Upper lobe of left lung (tissue), 6 donors: ENCODE measurements at regions not wholly inside any gene's neighbourhood (a gene's known extent, or its start where the extent isn't known, plus 50 kb on each side); places are given as distances from the start of the nearest gene placed in this dataset.

Source experiments
- ATAC-seq, 2 donors: fragments of 200-7000 bp; cut with Tn5 transposase; one replicate each; pipeline ENCODE4 v1.9.1; 2022; ENCODE audit warnings: mild to moderate bottlenecking in 2 of 2, moderate library complexity in 2 of 2; ENCODE audit not compliant: low FRiP score in 2 of 2
- DNase-seq, 2 donors: peaks; one replicate each; pipeline ENCODE4 v3.0.0-alpha.2; 2019 to 2020
- H3K27ac ChIP-seq, 4 donors: fragments of 200-600 bp; sonication (generic); one replicate each; pipeline ENCODE4 v1.5.1; 2016 to 2019
- H3K27me3 ChIP-seq, 4 donors: fragments of 200-600 bp; sonication (generic); one replicate each; pipeline ENCODE4 v1.5.1; 2017 to 2019
- H3K36me3 ChIP-seq, 4 donors: fragments of 200-600 bp; sonication (generic); one replicate each; pipeline ENCODE4 v1.5.1; 2016 to 2019
- H3K4me1 ChIP-seq, 4 donors: fragments of 200-600 bp; sonication (generic); one replicate each; pipeline ENCODE4 v1.5.1; 2018 to 2019
- H3K4me3 ChIP-seq, 4 donors: fragments of 200-600 bp; sonication (generic); one replicate each; pipeline ENCODE4 v1.5.1; 2017 to 2019; ENCODE audit warnings: mild to moderate bottlenecking in 2 of 4, moderate library complexity in 1 of 4
- H3K9me3 ChIP-seq, 4 donors: fragments of 200-600 bp; sonication (generic); one replicate each; pipeline ENCODE4 v1.5.1; 2018 to 2019
- CTCF ChIP-seq, 6 experiments: fragments of 450-650 bp in 4 of 6; fragments of 200-600 bp in 2 of 6; sonication (generic) in 2 of 6; IDR thresholded peaks; one replicate each; pipeline ENCODE4 v1.5.1; 2016 to 2019; ENCODE audit warnings: antibody characterized with exemption in 6 of 6
- EP300 ChIP-seq, 4 donors: sonication (generic); formaldehyde crosslinking; IDR thresholded peaks; one replicate each; pipeline ENCODE4 v1.5.1; 2017; ENCODE audit warnings: antibody characterized with exemption in 4 of 4, control low read depth in 2 of 4
- POLR2A ChIP-seq, 4 donors: fragments of 450-650 bp; IDR thresholded peaks; one replicate each; pipeline ENCODE4 v1.5.1; 2016 to 2017; ENCODE audit warnings: antibody characterized with exemption in 4 of 4, mild to moderate bottlenecking in 2 of 4
- POLR2AphosphoS5 ChIP-seq, 2 donors: sonication (generic); formaldehyde crosslinking; IDR thresholded peaks; one replicate each; pipeline ENCODE4 v1.5.1; 2017; ENCODE audit warnings: antibody characterized with exemption in 2 of 2
- WGBS, 2 donors: methylation state at CpG; one replicate each; pipeline ENCODE4 v1.1.5; 2017 to 2018; 5-methylcytosine and 5-hydroxymethylcytosine counted together
- donor health status: DM: no; HTN: no; CAD: no; lungs with moderate emphysema.
- donor health status: DM: no; HTN: yes; CAD: no; lungs with severe emphysema.

- DNase-seq (no peak), ATAC-seq (no peak)
- Histone ChIP-seq H3K36me3 (no peaks in the 10 kb centered on the region), H3K27ac (no peak overlapping the region), H3K27me3 (no peaks in the 10 kb centered on the region), H3K9me3 (no peaks in the 10 kb centered on the region), H3K4me1 (peaks cover 0 to 6% (median 0%) of the 10 kb centered on the region in 4 donors), H3K4me3 (no peak overlapping the region)
- TF ChIP-seq POLR2AphosphoS5 (IDR thresholded peaks at IDR 0.05): no peak
- no peak for TF ChIP-seq POLR2A (IDR thresholded peaks at IDR 0.05)
- WGBS, 2 donors: 80% methylated on average over 5 of the region's 5 CpGs
Observed at GRCh38 chr7:106522696-106523095, 138.3 kb downstream of the CCDC71L start.

- no peak for TF ChIP-seq POLR2AphosphoS5 (IDR thresholded peaks at IDR 0.05)
- no peak for TF ChIP-seq POLR2A (IDR thresholded peaks at IDR 0.05)
- TF ChIP-seq EP300 (IDR thresholded peaks at IDR 0.05): no peak
- no peak for TF ChIP-seq CTCF (IDR thresholded peaks at IDR 0.05)
- no peak overlapping the region for H3K4me3 ChIP-seq
- 75 to 88% methylated on average over 2 of the region's 2 CpGs for WGBS, 2 donors
- no peak for ATAC-seq
- no peaks in the 10 kb centered on the region for H3K27me3 ChIP-seq
- no peaks in the 10 kb centered on the region for H3K36me3 ChIP-seq
- peaks cover 0 to 6% (median 0%) of the 10 kb centered on the region in 4 donors for H3K4me1 ChIP-seq
- no peak for DNase-seq
- H3K9me3 ChIP-seq: no peaks in the 10 kb centered on the region
- no peak overlapping the region for H3K27ac ChIP-seq
Observed at GRCh38 chr7:106521541-106521940, 139.4 kb downstream of the CCDC71L start.

GRCh38 chr7:106520962-106521514 is 139.9 kb downstream of the CCDC71L start:
- Histone ChIP-seq H3K9me3 (no peaks in the 10 kb centered on the region), H3K4me3 (no peak overlapping the region), H3K27me3 (no peaks in the 10 kb centered on the region), H3K27ac (no peak overlapping the region), H3K36me3 (no peaks in the 10 kb centered on the region), H3K4me1 (peaks cover 0 to 6% (median 0%) of the 10 kb centered on the region in 4 donors)
- ATAC-seq (no peak), DNase-seq (no peak)
- TF ChIP-seq CTCF (IDR thresholded peaks at IDR 0.05) (no peak), EP300 (IDR thresholded peaks at IDR 0.05) (no peak), POLR2A (IDR thresholded peaks at IDR 0.05) (no peak), POLR2AphosphoS5 (IDR thresholded peaks at IDR 0.05) (no peak)
- 77 to 83% methylated on average over 4 of the region's 4 CpGs for WGBS, 2 donors

- Histone ChIP-seq H3K9me3 (no peaks in the 10 kb centered on the region), H3K4me3 (no peak overlapping the region), H3K27me3 (no peaks in the 10 kb centered on the region), H3K36me3 (no peaks in the 10 kb centered on the region), H3K27ac (no peak overlapping the region), H3K4me1 (no peaks in the 10 kb centered on the region)
- 76 to 77% methylated on average over 6 of the region's 6 CpGs for WGBS, 2 donors
- TF ChIP-seq EP300 (IDR thresholded peaks at IDR 0.05) (no peak), CTCF (IDR thresholded peaks at IDR 0.05) (no peak), POLR2A (IDR thresholded peaks at IDR 0.05) (no peak), POLR2AphosphoS5 (IDR thresholded peaks at IDR 0.05) (no peak)
- ATAC-seq (no peak), DNase-seq (no peak)
Observed at GRCh38 chr7:106518967-106519366, 142.0 kb downstream of the CCDC71L start.

GRCh38 chr7:106518239-106518638 is 142.7 kb downstream of the CCDC71L start:
- no peak overlapping the region for H3K27ac ChIP-seq
- no peaks in the 10 kb centered on the region for H3K27me3 ChIP-seq
- H3K9me3 ChIP-seq: no peaks in the 10 kb centered on the region
- no peak overlapping the region for H3K4me3 ChIP-seq
- TF ChIP-seq EP300 (IDR thresholded peaks at IDR 0.05) (no peak), POLR2A (IDR thresholded peaks at IDR 0.05) (no peak), CTCF (IDR thresholded peaks at IDR 0.05) (no peak), POLR2AphosphoS5 (IDR thresholded peaks at IDR 0.05) (no peak)
- no peaks in the 10 kb centered on the region for H3K4me1 ChIP-seq
- DNase-seq (no peak), ATAC-seq (no peak)
- H3K36me3 ChIP-seq: no peaks in the 10 kb centered on the region
